ENCODE measurements at regions not wholly inside any gene's neighbourhood (a gene's known extent, or its start where the extent isn't known, plus 50 kb on each side); places are given as distances from the start of the nearest gene placed in this dataset.

DNA sequence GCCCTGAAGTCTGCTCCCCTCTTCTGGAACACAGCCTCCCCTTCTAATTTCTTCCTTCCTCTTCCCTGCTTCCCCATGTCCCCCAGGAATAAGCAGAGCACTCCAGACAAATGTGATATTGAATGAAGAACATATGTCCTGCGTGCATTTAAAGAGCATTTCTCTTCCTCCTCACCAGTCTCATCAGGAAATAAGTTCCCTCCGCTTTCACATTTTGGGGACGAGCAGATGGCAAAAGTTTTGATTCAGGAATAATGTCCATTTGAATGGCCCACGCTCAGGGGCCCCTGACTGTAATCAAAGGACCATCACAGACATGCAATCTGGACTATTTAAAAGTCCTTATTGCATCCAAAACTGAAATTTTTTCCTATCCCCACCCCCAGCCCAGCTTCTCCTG is 316.1 kb downstream of the CDK5RAP2 start:
- no peak for DNase-seq (ENCODE audit: low spot score in 2 of 2)
- intact Hi-C loops (cut with DNase I) = no loop called here
- no peaks in the 10 kb centered on the region for H3K9me3 ChIP-seq
- no peak for TF ChIP-seq CTCF (IDR thresholded peaks at IDR 0.05)
- H3K36me3 ChIP-seq = no peaks in the 10 kb centered on the region
- no peaks in the 10 kb centered on the region for H3K27me3 ChIP-seq
- no peak overlapping the region for H3K4me3 ChIP-seq
- H3K27ac ChIP-seq = no peak overlapping the region
- no peaks in the 10 kb centered on the region for H3K4me1 ChIP-seq

DNA sequence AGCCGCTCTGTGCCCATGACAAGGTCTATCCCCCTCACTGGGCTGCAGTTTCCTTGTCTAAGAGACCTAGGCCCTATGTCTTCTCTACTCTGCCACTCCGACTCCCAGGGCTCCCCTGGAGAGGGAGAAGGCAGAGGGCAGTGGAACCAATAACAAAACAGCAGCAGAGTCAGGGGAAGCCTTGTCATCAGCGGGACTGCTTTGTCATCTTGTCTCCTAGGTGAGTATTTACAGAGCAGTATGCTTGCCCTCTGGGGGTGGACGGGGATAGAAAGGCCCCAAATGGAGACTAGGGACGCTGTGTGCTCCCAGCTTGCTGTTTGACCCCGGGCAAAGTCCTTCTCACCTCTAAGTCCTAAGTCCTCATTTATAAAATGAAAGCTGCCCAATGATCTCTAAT is 318.5 kb downstream of the CDK5RAP2 start:
- Histone ChIP-seq H3K4me1 (no peaks in the 10 kb centered on the region), H3K4me3 (no peak overlapping the region), H3K27me3 (no peaks in the 10 kb centered on the region), H3K27ac (no peak overlapping the region), H3K9me3 (no peaks in the 10 kb centered on the region), H3K36me3 (no peaks in the 10 kb centered on the region)
- no peak for TF ChIP-seq CTCF (IDR thresholded peaks at IDR 0.05)
- intact Hi-C loops (cut with DNase I) = no loop called here
- DNase-seq (ENCODE audit: low spot score in 2 of 2) = no peak

- H3K4me3 ChIP-seq = no peak overlapping the region
- no peak for TF ChIP-seq CTCF (IDR thresholded peaks at IDR 0.05)
- H3K36me3 ChIP-seq = no peaks in the 10 kb centered on the region
- H3K9me3 ChIP-seq = no peaks in the 10 kb centered on the region
- no peaks in the 10 kb centered on the region for H3K4me1 ChIP-seq
- H3K27me3 ChIP-seq = no peaks in the 10 kb centered on the region
- no peak for DNase-seq (ENCODE audit: low spot score in 2 of 2)
- H3K27ac ChIP-seq = no peak overlapping the region
- intact Hi-C loops (cut with DNase I) = no loop called here
Observed at GRCh38 chr9:120259100-120259499, 320.9 kb downstream of the CDK5RAP2 start.

DNA sequence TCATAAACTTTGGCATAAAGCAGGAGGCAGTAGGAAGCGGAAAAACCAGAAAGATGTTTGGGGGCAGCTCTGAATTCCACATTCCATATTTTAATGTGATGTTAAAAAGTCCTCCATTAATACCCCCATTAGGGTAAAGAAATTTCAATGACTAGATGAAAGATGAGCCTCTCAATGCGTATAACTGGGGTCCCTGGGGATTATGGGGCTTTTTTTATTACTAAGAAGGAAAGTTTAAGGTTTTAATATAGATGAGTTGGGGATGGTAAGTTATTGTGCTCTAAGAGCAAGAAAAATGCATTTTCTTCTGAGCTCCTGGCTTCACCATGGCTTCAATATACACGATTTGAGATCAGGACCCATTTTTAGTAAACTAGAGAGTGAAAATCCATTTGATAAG is 321.9 kb downstream of the CDK5RAP2 start:
- H3K36me3 ChIP-seq = no peaks in the 10 kb centered on the region
- intact Hi-C loops (cut with DNase I) = no loop called here
- no peak for DNase-seq (ENCODE audit: low spot score in 2 of 2)
- H3K27me3 ChIP-seq = no peaks in the 10 kb centered on the region
- no peak overlapping the region for H3K27ac ChIP-seq
- no peaks in the 10 kb centered on the region for H3K9me3 ChIP-seq
- TF ChIP-seq CTCF (IDR thresholded peaks at IDR 0.05) = no peak
- no peak overlapping the region for H3K4me3 ChIP-seq
- H3K4me1 ChIP-seq = no peaks in the 10 kb centered on the region

DNA sequence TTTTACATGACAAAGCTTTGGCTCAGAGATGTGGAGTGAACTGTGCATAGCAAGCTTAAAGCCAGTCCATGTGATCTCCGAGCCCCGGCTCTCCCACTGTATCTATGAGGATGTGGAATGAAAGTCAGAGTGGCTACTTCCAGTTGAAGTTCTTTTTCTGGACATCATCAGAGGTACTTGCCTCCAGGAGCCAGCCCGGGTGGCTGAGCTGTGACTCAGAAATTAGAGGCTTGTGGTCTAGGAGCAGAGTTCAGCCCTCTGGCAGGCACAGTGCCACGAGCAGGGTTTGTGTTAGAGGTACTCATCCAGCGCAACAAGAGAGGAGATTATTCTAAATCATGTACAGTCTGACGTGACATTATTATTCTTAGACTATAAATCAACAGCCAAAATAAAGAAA is 322.5 kb downstream of the CDK5RAP2 start:
- no peak for DNase-seq (ENCODE audit: low spot score in 2 of 2)
- Histone ChIP-seq H3K27me3 (no peaks in the 10 kb centered on the region), H3K36me3 (no peaks in the 10 kb centered on the region), H3K4me1 (no peaks in the 10 kb centered on the region), H3K27ac (no peak overlapping the region), H3K4me3 (no peak overlapping the region), H3K9me3 (no peaks in the 10 kb centered on the region)
- intact Hi-C loops (cut with DNase I) = no loop called here
- TF ChIP-seq CTCF (IDR thresholded peaks at IDR 0.05) = no peak

DNA sequence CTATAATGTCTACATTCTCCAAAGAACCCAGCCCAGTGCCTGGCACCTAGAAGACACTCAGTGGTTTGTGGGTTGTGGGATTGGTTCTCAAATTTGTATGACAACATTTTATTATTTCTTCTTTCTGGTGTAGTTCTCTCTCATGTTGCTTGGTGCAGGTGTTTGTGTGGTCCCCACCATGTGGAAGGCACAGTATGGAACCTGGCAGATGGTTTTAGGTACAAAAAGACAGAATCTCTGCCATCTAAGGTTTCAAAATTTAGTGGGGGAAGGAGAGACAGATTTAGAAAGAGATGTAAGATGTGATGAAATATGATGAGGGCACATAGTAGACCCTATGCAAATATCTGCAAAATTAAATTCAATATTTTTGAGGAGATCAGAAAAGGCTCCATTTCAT is 323.8 kb downstream of the CDK5RAP2 start:
- Histone ChIP-seq H3K4me3 (no peak overlapping the region), H3K4me1 (no peaks in the 10 kb centered on the region), H3K27ac (no peak overlapping the region), H3K36me3 (no peaks in the 10 kb centered on the region), H3K9me3 (no peaks in the 10 kb centered on the region), H3K27me3 (no peaks in the 10 kb centered on the region)
- DNase-seq (ENCODE audit: low spot score in 2 of 2) = no peak
- intact Hi-C loops (cut with DNase I) = no loop called here
- no peak for TF ChIP-seq CTCF (IDR thresholded peaks at IDR 0.05)

Data from ascending aorta (tissue), 2 donors.